ENCODE measurements at regions not wholly inside any gene's neighbourhood (a gene's known extent, or its start where the extent isn't known, plus 50 kb on each side); places are given as distances from the start of the nearest gene placed in this dataset.
"Not testable (repeated sequence)": the region's sequence is repeated elsewhere in the genome, so short reads cannot be mapped to it uniquely, and the experiment has no call there.

DNA sequence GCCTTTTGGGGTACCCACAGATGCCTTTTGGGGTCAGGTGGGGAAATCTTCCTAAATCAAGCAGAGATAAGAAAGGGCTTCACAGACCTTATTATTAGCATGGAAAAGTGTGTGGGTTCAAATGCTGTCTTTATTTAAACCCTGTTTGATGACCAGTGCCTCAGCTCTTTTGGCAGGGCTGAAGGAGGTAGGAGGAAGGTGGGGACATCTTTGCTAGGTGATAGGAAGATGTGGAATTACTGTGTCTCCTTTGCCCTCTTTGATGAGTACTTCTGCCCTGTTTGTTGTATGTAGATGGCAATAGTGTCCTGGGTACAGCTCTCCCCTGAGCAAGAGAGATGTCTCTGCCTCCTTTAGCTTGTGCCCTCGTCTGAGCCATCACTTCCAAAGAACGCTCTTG is 333.3 kb upstream of the ROPN1 start:
- DNase-seq = no peak

DNA sequence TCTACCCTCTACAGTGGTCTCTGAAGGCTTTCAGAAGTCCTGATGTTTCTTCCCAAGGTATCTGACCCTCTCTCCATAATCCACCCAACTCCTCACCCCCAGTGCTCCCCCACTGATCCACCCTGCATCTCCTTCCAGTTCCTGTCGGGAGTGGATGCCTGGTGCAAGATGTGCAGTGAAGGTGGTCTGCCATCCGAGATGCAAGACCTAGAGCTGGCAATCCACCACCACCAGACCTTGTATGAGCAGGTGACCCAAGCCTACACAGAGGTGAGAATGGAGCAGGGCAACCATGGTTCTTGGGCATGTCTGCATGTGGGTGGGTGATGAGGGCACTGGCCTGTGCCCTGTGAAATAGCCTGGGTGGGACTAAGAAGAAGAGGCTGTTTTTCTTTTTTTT is 337.8 kb upstream of the ROPN1 start:
- no peak for DNase-seq

DNA sequence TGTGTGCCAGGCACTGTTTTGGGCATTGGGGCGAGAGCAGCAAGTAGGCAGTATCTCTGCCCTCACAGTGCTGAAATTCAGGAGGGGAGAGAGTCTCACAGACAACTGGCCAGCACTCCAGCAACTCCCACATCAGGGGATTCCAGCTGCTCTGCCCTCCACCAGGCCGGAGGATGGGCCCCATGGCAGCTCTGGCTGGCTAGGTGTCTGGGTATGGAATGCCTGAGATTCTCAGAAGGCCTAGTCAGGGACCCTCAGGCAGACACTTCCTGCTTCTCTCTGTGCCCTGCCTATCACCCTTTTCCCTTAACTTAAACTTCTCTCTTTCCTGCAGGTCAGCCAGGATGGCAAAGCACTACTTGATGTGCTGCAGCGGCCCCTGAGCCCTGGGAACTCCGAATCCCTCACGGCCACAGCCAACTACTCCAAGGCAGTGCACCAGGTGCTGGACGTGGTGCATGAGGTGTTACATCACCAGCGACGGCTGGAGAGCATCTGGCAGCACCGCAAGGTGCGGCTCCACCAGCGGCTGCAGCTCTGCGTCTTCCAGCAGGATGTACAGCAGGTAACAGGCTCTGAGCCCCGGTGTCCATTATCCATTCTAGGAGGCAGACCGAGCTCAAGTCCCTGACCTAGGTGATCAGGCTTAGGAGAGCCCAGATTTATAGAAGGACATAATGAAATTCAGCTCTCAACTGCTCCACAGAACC is 342.2 kb upstream of the ROPN1 start:
- no peak for DNase-seq

DNA sequence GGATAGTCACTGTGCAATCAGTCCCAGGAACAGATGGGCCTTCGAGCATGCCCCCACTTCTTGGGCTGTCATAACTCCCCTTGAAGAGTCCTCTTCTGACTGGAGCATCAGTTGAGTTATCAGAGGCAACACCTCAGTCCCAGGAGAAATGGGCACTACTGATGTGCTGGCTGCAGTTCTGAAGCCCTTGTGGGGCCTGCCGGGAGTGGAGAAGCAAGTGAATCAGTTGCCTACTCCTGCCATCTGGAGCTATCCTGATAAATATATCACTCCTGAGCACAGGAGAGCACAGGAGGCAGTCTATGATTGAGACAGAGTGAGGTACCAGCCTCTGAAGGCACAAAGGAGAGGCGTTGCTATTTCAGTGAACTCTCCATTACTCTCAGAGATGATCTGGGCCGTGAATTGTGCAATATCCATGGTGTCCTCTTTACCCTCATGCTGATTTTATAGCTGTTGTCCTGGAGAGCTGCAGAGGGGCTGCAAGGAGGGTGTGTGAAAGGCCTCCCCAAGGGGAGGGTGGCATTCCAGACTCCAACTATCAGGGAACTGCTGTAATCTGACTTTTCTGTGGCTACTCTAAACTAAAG is 344.2 kb upstream of the ROPN1 start:
- DNase-seq = no peak

DNA sequence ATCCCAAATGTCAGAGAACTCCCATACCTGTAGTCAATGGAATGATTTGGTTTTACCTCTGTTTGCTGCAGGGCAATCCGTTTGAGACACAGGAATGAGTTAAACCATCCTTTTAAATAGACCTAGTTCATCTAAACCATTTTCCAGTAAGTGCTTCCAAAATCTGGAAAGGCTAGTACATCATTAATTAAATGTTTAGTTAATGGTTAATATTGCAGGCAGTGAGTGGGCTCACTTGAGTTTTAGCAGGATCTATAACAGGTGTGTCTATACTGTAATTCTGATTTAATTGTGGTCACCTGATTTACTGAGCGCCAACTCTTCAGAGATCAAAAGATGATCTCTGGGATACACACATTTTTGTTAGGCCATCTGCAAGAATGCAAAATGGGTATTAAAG is 353.9 kb upstream of the ROPN1 start:
- no peak for DNase-seq

DNA sequence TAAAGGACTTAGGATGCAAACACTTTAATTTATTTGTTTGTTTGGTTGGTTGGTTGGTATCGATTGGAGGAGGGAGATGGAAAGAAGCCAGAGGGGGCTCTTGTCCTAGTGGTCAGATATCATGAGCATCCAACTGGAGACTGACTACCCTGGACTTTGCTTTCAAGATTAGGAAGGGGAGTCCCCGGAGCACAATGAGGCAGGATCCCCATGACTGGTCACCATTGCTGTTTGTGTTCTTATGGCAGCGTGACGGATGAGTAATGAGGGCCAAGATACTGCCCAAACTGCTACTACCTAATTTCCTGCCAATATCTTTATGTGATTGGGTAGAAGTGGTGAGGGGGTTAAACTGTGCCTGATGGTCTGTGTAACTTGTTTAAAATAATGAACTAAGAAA is 354.6 kb upstream of the ROPN1 start:
- no peak for DNase-seq

DNA sequence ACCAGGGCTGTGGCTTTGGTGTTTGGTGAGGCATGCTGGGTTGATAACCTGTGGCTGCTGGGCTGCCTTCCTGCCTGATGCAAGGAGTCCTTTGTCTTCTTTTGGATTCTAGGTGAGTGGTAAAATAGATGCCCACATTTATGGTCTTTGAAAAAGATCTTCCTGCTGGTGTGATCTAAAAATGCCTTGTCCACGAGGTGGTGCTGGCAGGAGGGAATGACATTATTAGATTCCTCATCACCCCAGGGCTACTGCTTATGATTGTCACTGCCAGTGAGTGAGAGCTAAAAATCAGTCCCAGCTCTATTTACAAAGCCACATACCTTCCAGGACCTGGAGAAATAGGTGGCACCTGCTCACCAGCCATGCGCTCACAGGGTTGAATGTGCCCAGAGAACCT is 355.5 kb upstream of the ROPN1 start:
- DNase-seq = no peak

DNA sequence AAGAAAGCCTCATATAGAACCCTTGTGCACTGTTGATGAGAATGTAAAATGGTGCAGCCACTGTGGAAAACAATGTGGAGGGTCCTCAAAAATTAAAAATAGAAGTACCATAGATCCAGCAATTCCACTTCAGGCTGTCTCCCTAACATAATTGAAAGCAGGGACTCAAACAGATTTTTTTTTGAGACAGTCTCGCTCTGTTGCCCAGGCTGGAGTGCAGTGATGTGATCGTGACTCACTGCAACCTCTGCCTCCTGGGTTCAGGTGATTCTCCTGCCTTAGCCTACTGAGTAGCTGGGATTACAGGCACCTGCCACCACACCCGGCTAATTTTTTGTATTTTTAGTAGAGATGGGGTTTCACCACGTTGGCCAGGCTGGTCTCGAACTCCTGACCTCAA is 356.6 kb upstream of the ROPN1 start:
- DNase-seq = not testable (repeated sequence)

DNA sequence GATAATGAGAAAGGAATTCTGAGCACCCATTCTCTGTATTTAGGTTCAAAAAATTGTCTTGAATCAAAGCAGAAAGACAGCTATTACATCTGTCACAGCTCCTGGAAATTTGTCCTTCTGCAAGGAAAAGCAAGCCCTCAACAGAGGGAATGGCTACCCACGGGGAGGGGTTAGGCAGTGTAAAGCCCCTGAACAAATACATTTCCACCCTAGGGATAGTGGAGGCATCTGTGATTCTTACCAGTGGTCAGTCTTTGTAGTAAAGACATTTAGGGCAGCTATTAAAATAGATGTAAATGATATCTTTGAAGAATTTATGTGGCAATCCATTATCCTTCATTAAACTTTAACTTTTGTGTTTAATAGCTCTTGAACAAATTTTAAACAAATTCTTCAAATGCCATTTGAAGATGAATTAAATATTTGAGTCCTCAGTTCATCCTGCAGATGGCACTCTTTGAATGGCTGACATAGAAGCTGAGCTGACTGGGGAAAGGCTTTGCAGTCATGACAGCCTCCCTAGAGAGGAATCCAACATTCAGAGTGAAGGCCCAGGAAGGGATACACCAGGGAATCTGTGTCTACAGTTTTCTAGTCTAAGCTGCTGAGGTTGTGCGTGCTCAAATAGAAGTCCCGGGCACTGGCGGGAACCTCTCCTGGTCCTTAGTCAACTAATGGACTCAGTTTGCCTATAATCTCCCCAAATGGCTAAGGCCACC is 359.7 kb upstream of the ROPN1 start:
- peak; percentile 20 to 33 (median 25) for DNase-seq

DNA sequence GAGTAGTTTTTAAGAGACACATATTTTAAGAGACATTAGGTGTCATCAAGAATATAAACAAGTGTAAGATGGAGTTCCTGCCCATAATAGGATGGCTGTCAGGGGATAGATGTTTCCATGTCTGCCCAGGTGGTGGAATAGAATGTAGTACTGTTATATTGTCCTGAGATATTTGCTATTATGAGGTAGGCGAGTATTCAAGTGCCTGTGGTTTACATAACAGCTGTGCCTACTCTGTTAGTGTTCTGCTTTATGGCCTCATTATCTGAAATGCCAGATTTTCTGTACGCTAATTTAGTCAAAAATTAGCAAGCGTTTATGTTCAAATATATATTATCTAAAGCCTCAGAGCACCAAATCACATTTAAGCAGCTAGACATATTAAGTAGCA is 360.2 kb upstream of the ROPN1 start:
- no peak for DNase-seq

DNA sequence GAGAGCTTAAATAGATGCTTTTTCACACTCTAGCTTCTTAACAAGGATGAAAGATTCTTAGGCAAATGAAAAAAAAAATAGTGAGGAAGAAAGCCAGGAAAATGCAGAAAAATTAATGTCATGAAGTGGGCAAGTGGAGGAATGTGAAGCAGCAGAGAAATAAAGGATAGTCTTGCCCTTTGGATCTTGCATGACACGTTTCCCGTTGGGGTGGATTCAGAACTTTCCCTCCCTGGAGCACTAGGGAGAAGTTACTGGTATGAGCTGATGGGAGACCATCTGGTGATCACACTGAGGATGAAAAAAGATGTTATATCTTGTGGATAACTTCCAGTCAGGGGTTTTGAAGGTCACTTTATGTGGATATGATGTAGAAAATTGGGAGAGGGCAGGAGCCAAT is 361.8 kb upstream of the ROPN1 start:
- DNase-seq = no peak

DNA sequence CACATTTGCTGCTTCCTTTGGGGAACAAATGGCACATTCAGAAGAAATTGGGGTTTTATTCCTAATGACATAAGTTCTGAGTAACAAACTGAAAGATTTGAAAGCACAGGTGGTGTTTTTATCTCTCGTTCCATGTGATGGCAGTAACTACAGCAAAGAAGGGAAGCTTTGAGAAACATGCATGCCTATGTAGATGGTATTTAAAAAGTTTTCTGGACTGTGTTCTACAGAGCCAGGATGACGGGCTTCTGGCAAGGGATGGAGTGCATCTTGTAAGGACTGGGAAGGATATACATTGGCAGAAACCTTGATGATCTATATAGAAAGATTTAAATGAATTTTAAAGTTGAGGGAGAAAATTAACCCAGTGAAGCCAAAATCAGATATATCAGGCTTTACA is 362.2 kb upstream of the ROPN1 start:
- DNase-seq = no peak

DNA sequence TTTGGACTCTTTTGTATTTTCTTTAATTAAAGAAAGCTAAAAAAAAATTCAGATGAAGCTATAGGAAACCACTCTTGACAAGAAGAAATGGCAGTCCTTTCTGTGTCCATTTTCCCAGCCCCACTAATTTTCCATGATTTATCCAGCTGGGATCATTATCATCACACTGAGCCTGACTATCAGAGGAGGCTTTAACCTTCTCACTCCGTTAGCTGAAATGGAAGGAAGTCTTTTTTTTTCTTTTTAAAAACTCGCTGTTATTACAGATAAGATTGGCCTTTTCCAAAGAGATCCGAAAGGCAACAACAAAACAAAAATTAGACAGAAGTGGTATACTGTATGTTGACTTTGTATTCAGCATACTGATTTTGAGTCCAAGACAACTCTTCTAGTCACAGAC is 366.2 kb upstream of the ROPN1 start:
- no peak for DNase-seq

DNA sequence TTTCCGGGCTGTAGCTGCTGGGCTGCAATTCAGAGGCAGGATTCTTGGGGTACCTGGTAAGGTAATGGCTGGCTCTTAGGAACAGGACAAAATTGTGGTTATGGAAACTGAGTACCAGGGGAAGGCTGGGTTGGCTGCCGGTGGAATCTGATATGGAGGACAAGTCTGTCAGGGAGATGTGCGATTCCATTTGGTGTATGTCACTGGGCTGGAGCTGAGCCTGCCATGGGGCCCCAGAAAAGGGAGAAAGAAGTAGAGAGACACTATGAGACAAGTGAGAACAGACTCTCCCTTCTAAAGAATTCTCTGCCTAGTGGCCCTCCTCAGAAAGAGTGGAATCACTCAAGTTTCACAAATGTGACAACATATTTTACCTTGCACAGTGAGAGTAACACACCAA is 368.2 kb upstream of the ROPN1 start:
- DNase-seq = no peak

DNA sequence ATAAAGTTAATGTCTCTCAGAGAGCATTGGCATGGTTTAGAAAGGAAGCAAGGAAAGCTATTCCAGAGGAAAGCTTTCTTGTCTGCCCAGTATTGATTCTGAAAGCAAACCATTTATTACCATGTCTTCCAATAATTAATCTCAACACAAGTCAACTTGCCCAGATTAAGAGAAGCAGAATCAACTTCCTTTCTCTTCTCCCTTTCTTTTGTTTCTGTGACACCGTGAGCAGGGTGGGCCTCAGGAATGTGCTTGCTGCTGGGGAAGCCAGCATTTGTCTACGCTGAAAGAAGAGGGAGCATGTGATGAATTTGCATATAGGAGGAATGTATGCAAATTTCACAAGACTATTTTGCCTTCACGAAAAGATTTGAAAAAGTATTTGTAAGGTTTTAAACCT is 368.6 kb upstream of the ROPN1 start:
- DNase-seq = no peak

DNA sequence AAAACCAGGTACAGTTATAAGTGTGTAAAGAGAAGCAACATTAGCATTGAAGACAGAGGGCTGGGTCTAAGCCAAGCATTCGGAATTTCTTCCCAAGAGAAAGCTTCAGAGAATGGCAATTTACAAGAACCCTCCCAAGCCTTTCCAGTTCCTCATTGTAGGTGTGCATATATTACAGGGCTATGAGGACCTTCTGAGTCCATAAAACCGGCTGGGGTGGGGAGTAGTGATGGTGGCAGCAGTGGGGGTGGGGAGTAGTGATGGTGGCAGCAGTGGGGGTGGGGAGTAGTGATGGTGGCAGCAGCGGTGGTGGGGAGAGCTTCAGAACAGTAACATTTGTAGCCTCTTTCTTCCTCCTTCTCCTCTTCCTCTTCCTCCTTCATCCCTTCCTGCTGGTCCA is 368.7 kb upstream of the UMPS start:
- no peak for DNase-seq

DNA sequence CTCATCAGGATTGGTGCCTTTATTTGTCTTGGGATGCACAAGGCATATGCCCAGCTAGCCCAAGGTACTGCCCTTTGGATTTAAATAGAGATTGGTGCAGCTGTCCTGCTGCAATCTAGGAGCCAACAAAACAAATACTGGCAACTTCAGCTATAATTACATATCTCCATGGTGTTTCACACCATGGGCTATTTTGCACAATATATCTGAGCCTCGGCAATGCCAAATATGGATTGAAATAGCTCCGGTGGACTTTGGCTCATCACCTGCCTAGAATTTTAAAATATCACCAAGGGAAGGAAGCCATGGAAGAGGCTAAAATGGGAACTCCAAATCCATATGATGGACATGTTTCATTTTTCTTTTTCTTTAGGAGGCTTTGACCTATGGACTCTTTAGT is 367.8 kb upstream of the UMPS start:
- no peak for DNase-seq

DNA sequence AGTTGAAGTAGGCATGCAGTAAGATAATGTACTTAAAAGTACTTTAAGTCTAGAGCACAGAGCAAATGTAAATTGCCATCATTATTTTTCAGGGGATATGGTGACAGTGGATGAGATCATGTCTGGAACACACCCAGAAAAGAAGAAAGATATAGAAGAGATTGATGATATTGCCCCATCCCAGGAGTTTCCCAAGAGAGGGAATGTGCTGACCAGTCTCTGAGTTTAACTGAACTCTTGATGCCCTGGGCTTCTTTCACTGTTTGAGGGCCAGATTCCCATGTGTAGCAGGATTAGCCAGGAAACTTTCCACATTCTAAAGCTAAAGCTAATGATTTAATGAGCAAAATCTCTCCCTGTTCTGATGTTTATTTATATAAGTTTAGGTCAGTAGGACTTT is 366.8 kb upstream of the UMPS start:
- no peak for DNase-seq

DNA sequence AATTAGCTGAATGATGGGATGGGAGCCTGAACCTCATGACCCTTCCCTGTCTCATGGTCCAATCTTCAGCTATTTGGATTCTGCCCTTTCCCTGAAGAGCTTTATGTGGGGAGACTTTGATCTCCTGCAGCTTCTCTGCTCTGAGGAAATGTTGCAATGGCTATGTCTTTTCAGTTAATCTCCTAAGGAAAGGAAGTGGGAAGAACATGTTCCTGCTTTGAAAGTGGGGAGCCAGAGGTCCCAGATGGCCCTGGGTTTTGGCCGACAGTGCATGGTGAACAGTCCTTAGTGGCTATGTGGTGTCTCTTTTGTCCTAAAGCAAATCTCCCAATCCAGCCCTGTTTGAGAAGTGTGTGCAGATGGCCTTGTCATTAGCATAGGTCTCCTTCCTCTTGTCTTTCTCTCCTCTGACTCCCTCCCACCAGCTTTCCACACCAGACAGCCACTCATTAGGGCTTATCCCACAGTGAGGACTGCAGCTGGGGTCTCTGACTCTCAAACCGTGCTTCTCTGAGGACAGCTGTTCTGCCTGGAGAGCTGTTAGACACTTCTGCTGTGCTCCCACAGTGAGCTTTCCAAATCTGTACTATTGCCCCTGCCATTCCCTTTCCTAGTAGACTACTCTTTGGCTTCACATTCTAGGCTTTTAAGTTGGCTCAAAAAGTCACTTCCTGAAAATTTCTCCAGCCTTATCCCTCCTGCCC is 365.8 kb upstream of the UMPS start:
- DNase-seq = no peak

DNA sequence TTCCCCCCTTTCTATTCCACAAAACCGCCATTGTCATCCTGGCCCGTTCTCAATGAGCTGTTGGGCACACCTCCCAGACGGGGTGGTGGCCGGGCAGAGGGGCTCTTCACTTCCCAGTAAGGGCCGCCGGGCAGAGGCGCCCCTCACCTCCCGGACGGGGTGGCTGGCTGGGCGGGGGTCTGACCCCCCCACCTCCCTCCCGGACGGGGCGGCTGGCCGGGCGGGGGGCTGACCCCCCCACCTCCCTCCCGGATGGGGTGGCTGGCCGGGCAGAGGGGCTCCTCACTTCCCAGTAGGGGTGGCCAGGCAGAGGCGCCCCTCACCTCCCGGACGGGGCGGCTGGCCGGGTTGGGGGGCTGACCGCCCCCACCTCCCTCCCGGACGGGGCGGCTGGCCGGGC is 363.6 kb upstream of the UMPS start:
- not testable (repeated sequence) for DNase-seq

DNA sequence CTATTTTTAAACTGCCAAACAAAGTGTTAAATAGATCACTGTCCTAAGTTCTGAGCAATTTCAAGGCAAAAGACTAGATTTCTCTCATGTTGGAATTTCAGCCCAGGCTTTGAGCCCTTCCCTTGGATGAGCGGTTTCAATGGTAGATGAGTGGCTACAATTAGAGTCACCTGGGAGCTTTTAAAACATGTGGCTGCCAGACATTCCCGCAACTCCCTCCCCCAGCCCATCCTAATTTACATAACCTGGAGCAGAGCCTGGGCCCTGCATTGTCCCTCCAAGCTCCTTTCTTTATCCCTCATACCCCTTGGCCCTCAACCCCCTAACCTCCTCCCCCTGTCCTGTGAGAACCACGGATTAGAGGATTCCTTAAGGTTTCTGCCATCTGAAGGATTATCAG is 357.5 kb upstream of the UMPS start:
- DNase-seq = peak in 1 of 3 donors; percentile 6

DNA sequence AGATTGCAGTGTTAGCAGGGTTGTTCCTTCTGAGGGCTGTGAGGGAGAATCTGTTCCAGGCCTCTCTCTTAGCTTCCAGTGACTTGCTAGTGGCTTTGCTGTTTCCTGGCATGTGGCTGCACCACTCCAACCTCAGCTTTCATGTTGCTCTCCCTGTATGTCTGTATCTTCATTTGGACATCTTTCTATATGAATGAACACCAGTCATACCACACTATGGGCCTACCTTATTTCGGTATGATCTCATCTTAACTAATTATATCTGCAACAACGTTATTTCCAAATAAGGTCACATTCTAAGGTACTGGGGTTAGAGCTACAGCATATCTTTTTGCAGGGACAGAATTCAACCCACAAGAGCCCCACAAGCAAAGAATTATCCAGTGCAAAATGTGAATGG is 356.7 kb upstream of the UMPS start:
- DNase-seq = no peak

DNA sequence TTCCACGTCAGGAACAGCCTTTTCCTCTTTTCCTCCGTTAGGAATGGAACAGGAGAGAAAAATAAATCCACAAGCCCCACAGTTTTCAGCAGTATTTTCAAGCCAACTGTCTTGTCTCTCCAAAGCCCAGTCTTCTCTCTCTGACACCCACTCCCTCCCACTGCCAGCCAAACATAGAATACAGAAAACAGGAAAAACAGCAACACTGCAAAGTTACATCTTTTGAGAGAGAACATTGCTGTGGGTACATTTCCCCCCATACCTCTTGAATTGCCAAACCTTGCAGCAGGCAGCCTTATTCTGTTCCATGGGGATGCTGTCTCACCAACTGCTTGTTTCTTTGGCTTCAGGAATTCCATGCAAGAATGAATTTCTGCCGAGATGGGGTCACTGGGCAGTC is 355.7 kb upstream of the UMPS start:
- DNase-seq = no peak

Measured in suppressor macrophage treated with lipopolysaccharide for 1 hour (primary cell).